NCI-H1694 treated with DMSO at 0.1 percent for 48 hours (cell line): ENCODE measurements at regions not wholly inside any gene's neighbourhood (a gene's known extent, or its start where the extent isn't known, plus 50 kb on each side); places are given as distances from the start of the nearest gene placed in this dataset.

Experiments
- DNase-seq: peaks from one replicate; lab custom pipeline; 2025; lab: John Stamatoyannopoulos, UW

DNA sequence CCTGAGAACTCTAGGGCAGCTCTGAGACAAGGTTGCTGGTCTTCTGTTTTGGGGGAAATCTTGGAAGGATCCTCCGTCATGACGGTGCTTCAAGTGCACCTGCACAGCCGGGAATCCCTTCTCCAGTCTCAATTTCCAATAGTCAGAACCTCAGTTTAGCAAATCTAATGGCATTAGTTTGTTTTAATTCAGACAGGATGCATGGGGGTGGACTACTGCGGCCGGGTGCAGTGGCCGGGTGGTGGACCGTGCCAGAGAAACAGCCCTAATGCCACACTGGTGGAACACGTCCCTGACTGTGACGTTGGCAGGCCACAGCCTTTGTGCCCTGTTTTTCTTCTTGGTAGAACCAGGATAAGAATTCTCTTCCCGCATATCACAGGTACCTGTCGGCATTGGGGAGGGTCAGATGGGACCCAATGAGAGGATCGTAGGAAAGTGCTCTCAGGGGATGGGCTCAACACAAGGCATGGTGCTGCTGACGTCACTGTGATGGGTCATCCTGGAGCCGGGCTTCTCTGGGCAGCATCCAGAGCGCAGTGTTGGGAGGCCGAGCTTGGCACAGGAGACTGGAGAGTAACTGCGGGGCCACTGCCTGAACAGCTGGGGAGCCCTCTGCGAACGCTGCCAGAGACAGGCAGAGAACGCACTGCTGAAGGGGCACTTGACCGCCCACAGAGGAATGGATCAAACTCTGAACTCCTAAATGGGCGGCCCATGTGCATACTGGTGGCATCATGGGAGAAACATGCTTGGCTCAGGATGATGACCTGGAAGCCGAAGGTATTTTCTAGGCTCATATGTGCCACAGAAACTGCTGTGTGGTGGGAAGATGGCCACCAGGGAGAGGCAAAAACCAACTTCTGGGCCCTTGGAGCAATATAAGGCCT lies 313.8 kb upstream of the SHH start:
- DNase-seq, result no peak

GRCh38 chr7:156124356-156124755 lies 312.1 kb upstream of the SHH start:
- no peak for DNase-seq

DNA sequence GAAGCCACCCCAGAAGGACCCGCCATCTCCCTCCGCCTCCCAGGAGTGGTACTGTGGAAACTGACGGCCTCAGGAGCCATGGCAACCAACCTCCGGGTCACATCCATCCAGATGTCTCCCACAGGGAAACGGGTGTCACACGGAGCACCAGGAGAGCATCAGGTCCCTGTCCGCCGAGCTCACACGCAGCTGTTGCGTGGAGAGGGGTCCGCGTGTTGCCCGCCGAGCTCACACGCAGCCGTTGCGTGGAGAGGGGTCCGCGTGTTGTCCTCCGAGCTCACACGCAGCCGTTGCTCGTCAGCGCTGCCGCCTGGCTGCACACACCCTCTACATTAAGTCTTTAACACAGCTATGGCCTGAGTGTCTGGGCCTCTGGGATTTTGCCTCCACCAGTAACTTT lies 311.1 kb upstream of the SHH start:
- no peak for DNase-seq

DNA sequence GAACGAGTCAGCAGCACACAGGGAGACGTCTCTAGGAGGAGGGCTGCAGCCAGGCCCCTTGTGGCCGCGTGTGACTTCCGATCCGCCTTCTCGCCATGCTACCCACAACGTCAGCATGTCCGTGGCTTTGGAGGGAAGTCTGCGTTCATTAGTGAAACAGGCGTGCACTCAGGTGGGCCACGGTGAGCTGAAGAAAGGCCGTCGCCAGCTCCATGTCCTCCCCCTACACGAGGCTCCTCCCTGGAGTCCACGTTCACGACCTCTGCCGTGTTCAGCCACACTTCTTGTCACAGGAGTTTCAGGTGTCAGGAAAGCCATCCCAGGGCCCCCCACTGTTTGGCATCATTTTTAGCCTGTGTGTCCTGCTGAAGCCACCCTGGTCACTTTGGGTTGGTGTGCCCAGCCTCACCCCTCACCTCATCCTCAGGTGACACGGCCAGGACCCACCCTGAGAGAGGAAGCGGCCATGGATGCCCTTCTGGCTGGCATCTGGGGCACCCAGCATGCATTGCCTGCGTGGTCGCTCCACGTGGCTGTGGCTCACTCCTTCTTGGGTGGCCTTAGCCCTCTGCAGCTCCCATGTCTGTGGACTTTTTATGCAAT lies 310.6 kb upstream of the SHH start:
- no peak for DNase-seq

DNA sequence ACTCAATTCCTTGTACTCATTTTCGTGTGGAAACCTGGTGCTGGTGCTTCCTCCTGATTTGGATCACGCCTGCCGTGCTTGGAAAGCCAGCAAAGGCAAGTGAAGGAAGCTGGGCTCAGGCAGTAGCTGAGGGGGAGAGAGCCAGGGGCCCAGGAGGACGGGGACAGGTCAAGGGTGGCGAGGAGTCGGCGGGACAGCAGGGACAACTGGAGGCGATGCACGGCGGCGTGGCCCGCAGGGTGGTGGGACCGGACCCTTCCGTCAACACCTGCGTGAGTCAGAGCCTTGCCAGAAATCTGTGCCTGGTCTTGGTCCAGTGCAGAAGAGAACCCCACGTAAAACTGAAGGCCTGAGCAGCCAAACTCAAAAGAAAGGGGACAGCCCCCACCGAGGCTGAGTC lies 309.7 kb upstream of the SHH start:
- no peak for DNase-seq

- no peak for DNase-seq
Measured at GRCh38 chr7:156121434-156121833, 309.2 kb upstream of the SHH start.

DNA sequence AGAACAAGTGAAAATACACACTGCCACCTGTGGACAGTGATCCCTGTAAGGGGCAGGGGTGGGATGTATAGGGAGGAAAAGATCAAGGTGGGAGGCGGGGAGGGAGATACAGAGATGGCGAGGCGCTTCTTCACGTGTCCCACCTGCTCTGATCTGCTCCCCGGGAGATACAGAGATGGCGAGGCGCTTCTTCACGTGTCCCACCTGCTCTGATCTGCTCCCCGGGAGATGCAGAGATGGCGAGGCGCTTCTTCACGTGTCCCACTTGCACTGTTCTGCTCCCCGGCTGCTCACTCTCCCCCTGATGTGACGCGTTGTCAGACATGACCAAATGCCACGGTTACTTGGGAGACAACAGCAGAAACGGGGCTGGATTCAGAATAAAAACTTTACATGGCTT lies 308.3 kb upstream of the SHH start:
- DNase-seq, result no peak

GRCh38 chr7:156119771-156120170 lies 307.5 kb upstream of the SHH start:
- no peak for DNase-seq

- DNase-seq, result no peak
Measured at GRCh38 chr7:156118248-156118645, 306.0 kb upstream of the SHH start.

GRCh38 chr7:156117542-156118247 lies 305.4 kb upstream of the SHH start:
- DNase-seq, result no peak

DNA sequence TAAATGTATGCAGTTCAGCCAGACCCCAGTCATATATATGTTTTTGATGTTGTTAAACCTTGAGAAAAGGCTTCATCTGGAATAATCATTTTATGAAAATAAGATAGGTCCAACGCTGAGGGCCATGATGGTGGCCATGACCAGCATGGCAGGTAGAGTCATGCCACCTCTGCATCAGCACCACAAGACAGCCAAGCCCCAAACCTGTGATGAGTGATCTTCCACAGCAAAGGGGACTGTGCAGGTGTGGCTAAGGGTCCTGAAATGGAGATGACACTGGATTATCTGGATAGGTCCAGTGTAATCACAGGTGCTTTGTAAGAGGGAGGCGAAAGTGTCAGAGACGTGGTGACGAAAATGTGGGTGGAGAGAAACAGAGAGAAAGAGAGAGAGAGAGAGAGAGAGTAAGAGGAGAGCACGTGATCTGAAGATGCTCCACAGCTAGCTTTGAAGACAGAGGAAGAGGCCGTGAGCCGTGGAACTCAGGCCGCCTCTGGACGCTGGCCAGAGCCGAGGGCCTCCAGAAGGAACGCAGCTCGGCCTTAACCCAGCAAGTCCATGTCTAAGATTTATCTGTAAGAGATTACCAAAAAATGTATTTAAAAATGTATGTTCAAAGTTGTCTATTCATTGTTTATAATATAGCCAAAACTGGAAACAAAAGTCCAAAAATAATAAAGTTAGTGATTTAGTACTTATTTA lies 304.4 kb upstream of the SHH start:
- no peak for DNase-seq

DNA sequence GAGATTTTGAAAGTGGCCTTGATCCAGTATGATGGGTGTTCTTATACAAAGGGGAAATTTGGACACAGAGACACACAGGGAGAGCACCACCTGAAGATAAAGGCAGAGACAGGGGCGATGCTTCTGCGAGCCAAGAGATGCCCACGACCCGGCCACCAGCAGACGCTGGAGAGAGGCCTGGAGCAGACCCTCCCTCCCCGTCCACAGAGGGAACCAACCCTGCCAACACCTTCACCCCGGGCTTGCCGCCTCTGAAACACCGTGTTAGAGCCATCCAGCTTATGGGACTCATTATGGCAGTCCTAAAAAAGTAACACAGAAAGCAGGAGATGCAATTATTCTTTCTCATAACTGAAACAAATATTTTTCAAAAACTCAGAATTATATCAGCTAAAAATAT lies 303.3 kb upstream of the SHH start:
- no peak for DNase-seq

DNA sequence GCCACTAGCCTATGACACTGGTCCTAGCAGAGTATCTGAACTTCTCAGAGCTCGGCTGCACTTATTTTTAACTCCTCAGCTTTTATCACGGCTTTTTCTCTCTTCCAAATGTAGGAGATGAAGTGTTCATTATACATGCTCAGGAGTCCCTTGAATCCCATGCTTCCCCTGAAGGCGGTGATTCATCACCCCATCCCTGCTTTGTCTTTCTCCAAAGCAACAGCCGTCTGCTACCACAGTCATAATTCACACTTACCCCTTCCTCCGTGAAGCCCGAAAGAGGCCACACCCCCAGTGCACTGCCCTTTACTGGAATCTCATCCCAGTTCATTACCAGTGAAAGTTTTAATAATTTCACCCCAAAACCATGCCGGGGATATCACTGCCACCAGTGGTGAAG lies 301.5 kb upstream of the SHH start:
- no peak for DNase-seq

GRCh38 chr7:156109988-156110387 lies 297.7 kb upstream of the SHH start:
- no peak for DNase-seq

GRCh38 chr7:156109076-156109475 lies 296.8 kb upstream of the SHH start:
- DNase-seq, result no peak

- DNase-seq, result no peak
Measured at GRCh38 chr7:156107957-156108356, 295.7 kb upstream of the SHH start.

DNA sequence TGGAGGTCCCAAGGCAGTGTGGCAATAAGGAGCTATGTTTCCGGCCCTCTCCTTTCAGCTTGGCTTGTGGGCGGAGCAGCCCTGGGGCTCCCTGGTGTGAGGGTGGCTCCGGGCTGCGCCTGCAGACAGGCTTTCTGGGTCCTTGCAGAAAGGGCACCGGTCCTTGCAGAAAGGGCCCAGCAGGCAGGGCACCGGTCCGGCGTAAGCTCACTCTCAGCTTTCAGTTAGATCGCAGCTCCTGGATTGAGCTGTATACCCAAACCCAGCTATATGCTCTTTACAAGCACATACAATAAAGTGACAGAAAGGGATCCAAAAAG lies 293.8 kb upstream of the SHH start:
- no peak for DNase-seq

DNA sequence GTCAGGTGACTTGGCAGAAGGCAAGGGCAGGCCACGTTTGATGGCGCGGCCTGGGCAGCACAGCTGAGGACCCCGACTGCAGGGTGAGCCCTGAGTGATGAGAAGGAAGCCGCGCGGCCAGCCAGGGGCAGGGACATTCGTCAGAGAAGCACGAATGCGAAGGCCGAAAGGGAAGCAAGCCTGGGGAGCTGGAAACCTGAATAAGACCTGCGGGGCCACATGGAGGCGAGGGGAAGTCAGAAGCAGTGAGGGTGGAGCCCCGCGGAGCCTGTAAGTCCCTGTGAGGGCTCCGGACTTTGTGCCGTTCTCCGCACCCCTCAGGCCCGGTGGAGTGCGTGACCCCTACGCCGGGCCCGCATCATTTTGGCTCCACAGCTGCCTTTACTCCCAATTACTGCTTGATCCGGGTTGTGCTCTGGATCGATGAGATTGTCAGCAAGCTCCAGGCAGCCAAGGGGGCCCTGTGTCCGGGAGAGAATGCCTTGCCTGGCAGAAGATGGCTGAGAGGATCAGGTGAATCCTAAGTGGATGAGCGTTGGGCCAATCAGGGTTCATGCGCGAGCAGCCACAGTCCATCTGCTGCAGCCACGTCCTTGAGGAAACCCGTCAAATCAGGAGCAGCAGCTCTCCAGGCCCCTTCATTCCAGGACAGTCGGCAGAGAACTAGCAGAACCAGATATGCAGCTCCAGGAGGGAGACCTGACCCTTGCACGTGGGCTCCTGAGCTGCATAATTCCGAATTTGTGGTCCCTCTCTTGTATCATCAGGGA lies 293.3 kb upstream of the SHH start:
- DNase-seq, result no peak

DNA sequence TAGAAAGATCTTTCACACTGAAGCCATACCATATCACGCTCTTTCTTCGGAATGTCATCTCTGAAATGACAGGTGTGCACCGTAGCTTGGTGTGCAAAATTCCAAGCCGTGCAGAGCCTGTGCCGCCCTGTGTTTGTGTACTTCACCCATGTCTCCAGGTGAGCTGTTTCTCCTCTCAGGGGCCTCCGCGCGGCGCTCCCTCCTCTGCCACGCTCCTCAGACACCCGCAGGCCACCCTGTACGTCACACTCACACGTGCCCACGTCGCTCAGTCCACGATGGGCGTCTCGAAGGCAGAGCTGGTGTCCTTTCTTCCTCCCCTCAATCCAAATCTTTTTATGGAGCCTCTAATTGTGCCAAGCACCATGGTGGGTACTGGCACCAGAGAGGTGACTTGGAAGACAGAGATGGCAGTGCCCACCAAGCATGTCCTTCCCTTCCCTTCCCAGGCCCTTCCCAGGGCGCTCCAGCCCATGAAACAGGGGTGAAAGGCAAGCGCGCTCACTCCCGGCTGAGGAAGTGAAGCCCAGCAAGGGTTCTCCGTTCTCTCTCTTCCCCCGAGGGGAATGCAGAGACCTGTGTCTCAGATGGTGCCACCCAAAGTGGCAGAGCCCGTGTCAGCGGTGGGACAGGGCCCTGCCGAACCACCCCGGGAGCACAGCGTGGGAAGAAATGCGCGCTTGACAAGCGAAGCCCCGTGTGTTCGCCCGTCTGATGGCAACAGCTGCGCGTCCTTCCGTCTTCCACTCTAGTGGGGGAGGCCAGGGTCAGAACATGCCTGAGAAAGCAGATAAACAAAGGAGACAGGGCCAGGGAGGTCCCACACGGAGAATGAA lies 292.5 kb upstream of the SHH start:
- DNase-seq, result no peak

GRCh38 chr7:156102267-156102666 lies 290.0 kb upstream of the SHH start:
- no peak for DNase-seq

- DNase-seq, result no peak
Measured at GRCh38 chr7:156101355-156101754, 289.1 kb upstream of the SHH start.
